ENCODE measurements at regions not wholly inside any gene's neighbourhood (a gene's known extent, or its start where the extent isn't known, plus 50 kb on each side); places are given as distances from the start of the nearest gene placed in this dataset.

GRCh38 chr22:47793304-47794101, 1031.1 kb downstream of the TBC1D22A start:
- Histone ChIP-seq H3K4me1 (ENCODE audit: control insufficient read depth in 2 of 2, insufficient read depth in 2 of 2, low read length in 2 of 2) (no peaks in the 10 kb centered on the region), H3K4me3 (ENCODE audit: low read length in 2 of 2) (no peak overlapping the region), H3K9me3 (ENCODE audit: control insufficient read depth in 2 of 2, low read length in 2 of 2) (no peaks in the 10 kb centered on the region), H3K27ac (ENCODE audit: low read depth in 2 of 2, low read length in 2 of 2) (no peak overlapping the region), H3K9ac (ENCODE audit: low read depth in 1 of 2, low read length in 2 of 2) (no peak overlapping the region), H3K27me3 (ENCODE audit: control insufficient read depth in 2 of 2, insufficient read depth in 2 of 2, low read length in 2 of 2) (no peaks in the 10 kb centered on the region), H3K36me3 (ENCODE audit: control insufficient read depth in 2 of 2, insufficient read depth in 2 of 2, low read length in 2 of 2) (no peaks in the 10 kb centered on the region)

- Histone ChIP-seq H3K4me3 (ENCODE audit: low read length in 2 of 2) (no peak overlapping the region), H3K27ac (ENCODE audit: low read depth in 2 of 2, low read length in 2 of 2) (no peak overlapping the region), H3K9me3 (ENCODE audit: control insufficient read depth in 2 of 2, low read length in 2 of 2) (no peaks in the 10 kb centered on the region), H3K36me3 (ENCODE audit: control insufficient read depth in 2 of 2, insufficient read depth in 2 of 2, low read length in 2 of 2) (no peaks in the 10 kb centered on the region), H3K4me1 (ENCODE audit: control insufficient read depth in 2 of 2, insufficient read depth in 2 of 2, low read length in 2 of 2) (no peaks in the 10 kb centered on the region), H3K27me3 (ENCODE audit: control insufficient read depth in 2 of 2, insufficient read depth in 2 of 2, low read length in 2 of 2) (no peaks in the 10 kb centered on the region), H3K9ac (ENCODE audit: low read depth in 1 of 2, low read length in 2 of 2) (no peak overlapping the region)
These were observed 1026.7 kb downstream of the TBC1D22A start for GRCh38 chr22:47789171-47789570.

DNA sequence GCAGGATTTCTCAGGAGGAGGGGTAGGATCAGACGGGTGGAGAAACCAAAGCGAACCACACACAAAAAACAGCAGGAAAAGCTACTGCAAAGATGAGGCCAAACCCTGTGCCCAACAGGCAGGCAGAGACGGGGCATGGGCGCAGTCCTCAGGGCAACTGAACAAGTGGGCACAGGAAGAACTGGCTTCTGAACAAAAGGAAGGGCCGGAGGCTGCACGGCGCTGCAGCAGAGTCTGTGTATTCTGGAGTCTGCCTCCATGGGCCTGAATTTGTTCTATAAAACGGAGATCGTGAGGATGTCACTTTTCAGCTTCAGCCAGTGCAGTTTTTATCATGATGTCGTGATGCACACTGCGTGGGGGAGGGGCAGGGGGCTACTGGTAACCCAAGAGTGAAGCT, 1026.0 kb downstream of the TBC1D22A start:
- Histone ChIP-seq H3K4me1 (ENCODE audit: control insufficient read depth in 2 of 2, insufficient read depth in 2 of 2, low read length in 2 of 2) (no peaks in the 10 kb centered on the region), H3K9ac (ENCODE audit: low read depth in 1 of 2, low read length in 2 of 2) (no peak overlapping the region), H3K36me3 (ENCODE audit: control insufficient read depth in 2 of 2, insufficient read depth in 2 of 2, low read length in 2 of 2) (no peaks in the 10 kb centered on the region), H3K9me3 (ENCODE audit: control insufficient read depth in 2 of 2, low read length in 2 of 2) (no peaks in the 10 kb centered on the region), H3K27ac (ENCODE audit: low read depth in 2 of 2, low read length in 2 of 2) (no peak overlapping the region), H3K27me3 (ENCODE audit: control insufficient read depth in 2 of 2, insufficient read depth in 2 of 2, low read length in 2 of 2) (no peaks in the 10 kb centered on the region), H3K4me3 (ENCODE audit: low read length in 2 of 2) (no peak overlapping the region)

- no peak overlapping the region for H3K9ac ChIP-seq (ENCODE audit: low read depth in 1 of 2, low read length in 2 of 2)
- H3K27me3 ChIP-seq (ENCODE audit: control insufficient read depth in 2 of 2, insufficient read depth in 2 of 2, low read length in 2 of 2), result no peaks in the 10 kb centered on the region
- no peaks in the 10 kb centered on the region for H3K9me3 ChIP-seq (ENCODE audit: control insufficient read depth in 2 of 2, low read length in 2 of 2)
- H3K36me3 ChIP-seq (ENCODE audit: control insufficient read depth in 2 of 2, insufficient read depth in 2 of 2, low read length in 2 of 2), result no peaks in the 10 kb centered on the region
- H3K27ac ChIP-seq (ENCODE audit: low read depth in 2 of 2, low read length in 2 of 2), result no peak overlapping the region
- no peaks in the 10 kb centered on the region for H3K4me1 ChIP-seq (ENCODE audit: control insufficient read depth in 2 of 2, insufficient read depth in 2 of 2, low read length in 2 of 2)
- no peak overlapping the region for H3K4me3 ChIP-seq (ENCODE audit: low read length in 2 of 2)
These were observed 1025.2 kb downstream of the TBC1D22A start for GRCh38 chr22:47787501-47788227.

GRCh38 chr22:47786650-47787290, 1024.3 kb downstream of the TBC1D22A start:
- H3K9me3 ChIP-seq (ENCODE audit: control insufficient read depth in 2 of 2, low read length in 2 of 2), result no peaks in the 10 kb centered on the region

DNA sequence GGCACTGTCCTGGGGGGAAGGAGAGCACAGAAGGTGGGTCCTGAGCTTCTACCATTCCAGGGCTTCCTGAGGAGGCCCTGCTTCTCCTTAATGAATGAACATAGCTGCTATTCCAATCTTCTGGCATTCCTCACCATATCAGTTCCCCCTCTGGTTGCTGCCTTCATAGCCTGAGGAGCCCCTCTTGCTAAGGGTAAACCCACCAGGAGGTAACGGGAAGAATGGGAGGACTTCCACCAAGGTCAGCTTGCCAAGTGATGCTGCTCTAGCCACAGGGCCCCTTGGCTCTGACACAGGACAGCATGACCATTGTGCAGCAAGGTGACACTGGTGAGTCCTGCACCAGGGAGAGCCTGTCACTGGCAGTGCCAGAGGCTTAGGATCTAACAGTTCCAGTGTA, 1022.5 kb downstream of the TBC1D22A start:
- Histone ChIP-seq H3K27ac (ENCODE audit: low read depth in 2 of 2, low read length in 2 of 2) (no peak overlapping the region), H3K9ac (ENCODE audit: low read depth in 1 of 2, low read length in 2 of 2) (no peak overlapping the region), H3K4me1 (ENCODE audit: control insufficient read depth in 2 of 2, insufficient read depth in 2 of 2, low read length in 2 of 2) (no peaks in the 10 kb centered on the region), H3K36me3 (ENCODE audit: control insufficient read depth in 2 of 2, insufficient read depth in 2 of 2, low read length in 2 of 2) (no peaks in the 10 kb centered on the region), H3K27me3 (ENCODE audit: control insufficient read depth in 2 of 2, insufficient read depth in 2 of 2, low read length in 2 of 2) (no peaks in the 10 kb centered on the region), H3K4me3 (ENCODE audit: low read length in 2 of 2) (no peak overlapping the region), H3K9me3 (ENCODE audit: control insufficient read depth in 2 of 2, low read length in 2 of 2) (no peaks in the 10 kb centered on the region)

More at GRCh38 chr22:47786650-47787290, 1024.3 kb downstream of the TBC1D22A start:
- no peak overlapping the region for H3K9ac ChIP-seq (ENCODE audit: low read depth in 1 of 2, low read length in 2 of 2)
- H3K36me3 ChIP-seq (ENCODE audit: control insufficient read depth in 2 of 2, insufficient read depth in 2 of 2, low read length in 2 of 2), result no peaks in the 10 kb centered on the region
- H3K27ac ChIP-seq (ENCODE audit: low read depth in 2 of 2, low read length in 2 of 2), result no peak overlapping the region
- no peaks in the 10 kb centered on the region for H3K4me1 ChIP-seq (ENCODE audit: control insufficient read depth in 2 of 2, insufficient read depth in 2 of 2, low read length in 2 of 2)
- H3K27me3 ChIP-seq (ENCODE audit: control insufficient read depth in 2 of 2, insufficient read depth in 2 of 2, low read length in 2 of 2), result no peaks in the 10 kb centered on the region
- no peak overlapping the region for H3K4me3 ChIP-seq (ENCODE audit: low read length in 2 of 2)

DNA sequence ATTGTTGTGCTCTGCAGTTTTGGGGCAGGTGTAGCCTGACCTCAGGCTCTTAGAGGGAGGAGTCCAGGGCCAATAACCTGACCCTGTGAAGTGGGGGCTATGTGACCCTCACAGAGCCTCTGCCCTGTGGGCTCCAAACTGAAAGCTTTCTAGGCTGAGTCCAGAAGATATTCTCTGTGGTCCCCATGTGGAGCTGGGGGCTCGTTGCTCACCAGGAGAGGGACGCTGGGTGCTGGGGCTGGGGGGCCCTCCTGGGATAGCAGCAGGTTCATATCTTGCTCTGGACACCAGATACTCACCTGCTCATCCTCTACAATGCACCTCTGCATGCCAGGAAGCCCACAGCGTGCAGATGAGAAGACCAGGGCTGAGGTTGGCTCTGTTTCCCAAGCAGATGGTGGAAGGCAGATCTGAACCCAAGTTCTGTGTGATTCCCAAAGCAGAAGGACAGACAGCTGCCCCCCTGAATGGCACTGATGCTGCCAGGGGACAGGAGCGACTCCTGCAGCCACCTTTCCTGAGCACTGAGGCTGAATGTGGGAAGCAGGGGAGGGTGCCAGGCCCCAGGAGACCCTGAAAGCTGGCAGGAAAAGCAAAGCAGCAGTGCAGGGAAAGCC, 1022.0 kb downstream of the TBC1D22A start:
- Histone ChIP-seq H3K4me1 (ENCODE audit: control insufficient read depth in 2 of 2, insufficient read depth in 2 of 2, low read length in 2 of 2) (no peaks in the 10 kb centered on the region), H3K27me3 (ENCODE audit: control insufficient read depth in 2 of 2, insufficient read depth in 2 of 2, low read length in 2 of 2) (no peaks in the 10 kb centered on the region), H3K27ac (ENCODE audit: low read depth in 2 of 2, low read length in 2 of 2) (no peak overlapping the region), H3K9me3 (ENCODE audit: control insufficient read depth in 2 of 2, low read length in 2 of 2) (no peaks in the 10 kb centered on the region), H3K4me3 (ENCODE audit: low read length in 2 of 2) (no peak overlapping the region), H3K9ac (ENCODE audit: low read depth in 1 of 2, low read length in 2 of 2) (no peak overlapping the region), H3K36me3 (ENCODE audit: control insufficient read depth in 2 of 2, insufficient read depth in 2 of 2, low read length in 2 of 2) (no peaks in the 10 kb centered on the region)

- H3K27ac ChIP-seq (ENCODE audit: low read depth in 2 of 2, low read length in 2 of 2), result no peak overlapping the region
- no peaks in the 10 kb centered on the region for H3K9me3 ChIP-seq (ENCODE audit: control insufficient read depth in 2 of 2, low read length in 2 of 2)
- no peak overlapping the region for H3K9ac ChIP-seq (ENCODE audit: low read depth in 1 of 2, low read length in 2 of 2)
- no peaks in the 10 kb centered on the region for H3K27me3 ChIP-seq (ENCODE audit: control insufficient read depth in 2 of 2, insufficient read depth in 2 of 2, low read length in 2 of 2)
- H3K4me3 ChIP-seq (ENCODE audit: low read length in 2 of 2), result no peak overlapping the region
- no peaks in the 10 kb centered on the region for H3K4me1 ChIP-seq (ENCODE audit: control insufficient read depth in 2 of 2, insufficient read depth in 2 of 2, low read length in 2 of 2)
- H3K36me3 ChIP-seq (ENCODE audit: control insufficient read depth in 2 of 2, insufficient read depth in 2 of 2, low read length in 2 of 2), result no peaks in the 10 kb centered on the region
These were observed 1021.2 kb downstream of the TBC1D22A start for GRCh38 chr22:47783433-47784366.

GRCh38 chr22:47782328-47783075, 1020.1 kb downstream of the TBC1D22A start:
- Histone ChIP-seq H3K27me3 (ENCODE audit: control insufficient read depth in 2 of 2, insufficient read depth in 2 of 2, low read length in 2 of 2) (no peaks in the 10 kb centered on the region), H3K36me3 (ENCODE audit: control insufficient read depth in 2 of 2, insufficient read depth in 2 of 2, low read length in 2 of 2) (no peaks in the 10 kb centered on the region), H3K9me3 (ENCODE audit: control insufficient read depth in 2 of 2, low read length in 2 of 2) (no peaks in the 10 kb centered on the region), H3K4me1 (ENCODE audit: control insufficient read depth in 2 of 2, insufficient read depth in 2 of 2, low read length in 2 of 2) (no peaks in the 10 kb centered on the region), H3K9ac (ENCODE audit: low read depth in 1 of 2, low read length in 2 of 2) (no peak overlapping the region), H3K27ac (ENCODE audit: low read depth in 2 of 2, low read length in 2 of 2) (no peak overlapping the region), H3K4me3 (ENCODE audit: low read length in 2 of 2) (no peak overlapping the region)
